Ovary (tissue), 3 donors: ENCODE measurements at regions not wholly inside any gene's neighbourhood (a gene's known extent, or its start where the extent isn't known, plus 50 kb on each side); places are given as distances from the start of the nearest gene placed in this dataset.

Experiments used
- CTCF ChIP-seq, 3 donors: fragments of 450-650 bp in 2 of 3; fragments of 200-600 bp in 1 of 3; IDR thresholded peaks; one replicate each; pipeline versions ENCODE4 v1.5.1 to v1.8.0; 2016 to 2022; ENCODE audit warnings: antibody characterized with exemption in 3 of 3, mild to moderate bottlenecking in 1 of 3
- EP300 ChIP-seq: sonication (generic); formaldehyde crosslinking; IDR thresholded peaks from one replicate; pipeline ENCODE4 v1.6.1; 2017; ENCODE audit warnings: antibody characterized with exemption
- POLR2A ChIP-seq: fragments of 450-650 bp; IDR thresholded peaks from one replicate; pipeline ENCODE4 v1.6.1; 2017; ENCODE audit warnings: antibody characterized with exemption, mild to moderate bottlenecking, moderate library complexity
- donor health status: DM: no; HTN: no; CAD: no.

- TF ChIP-seq CTCF (IDR thresholded peaks at IDR 0.05) (no peak), POLR2A (no peak), EP300 (no peak)
Observed at GRCh38 chr1:227422581-227422980, 104.3 kb upstream of the CDC42BPA start.
